ENCODE measurements at regions not wholly inside any gene's neighbourhood (a gene's known extent, or its start where the extent isn't known, plus 50 kb on each side); places are given as distances from the start of the nearest gene placed in this dataset.
"Not testable (repeated sequence)": the region's sequence is repeated elsewhere in the genome, so short reads cannot be mapped to it uniquely, and the experiment has no call there.

DNA sequence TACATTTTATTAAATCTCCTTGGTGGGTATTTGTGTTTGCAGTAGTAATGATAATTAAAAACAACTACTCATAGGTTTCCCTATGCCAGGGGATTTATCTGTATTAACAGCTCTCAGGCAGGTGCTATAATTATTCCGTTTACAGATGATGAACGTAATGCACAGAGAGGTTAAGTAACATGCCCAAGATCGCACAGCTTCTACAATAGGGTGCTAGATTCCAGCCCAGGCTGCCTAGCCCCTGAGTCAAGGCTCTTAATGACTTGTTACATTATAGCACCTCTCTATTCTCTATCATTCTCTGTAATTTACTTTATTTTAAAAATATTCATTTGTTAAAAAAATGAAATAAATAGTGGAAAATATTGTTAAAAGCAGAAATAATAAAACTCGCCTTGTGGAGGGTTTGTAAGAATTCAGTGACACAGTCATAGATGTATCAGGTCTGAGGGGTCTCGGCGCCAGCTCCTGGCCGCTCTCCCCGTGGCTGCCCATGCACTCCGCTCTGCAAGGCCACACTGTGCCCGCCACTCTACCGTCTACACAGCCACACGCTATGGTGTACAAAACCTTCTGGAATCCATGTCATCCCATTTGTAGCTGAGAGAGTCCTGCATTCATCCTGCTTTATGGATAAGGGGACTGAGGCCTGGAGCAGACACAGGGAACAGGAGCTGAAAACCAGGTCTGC lies 562.2 kb downstream of the MATN1 start:
- H3K9me3 Mint-ChIP-seq = no peaks in the 10 kb centered on the region
- ChIA-PET CTCF (no interaction called here), POLR2A (no interaction called here)
- H3K4me3 Mint-ChIP-seq = no peak overlapping the region
- no peak overlapping the region for H3K27ac Mint-ChIP-seq
- peaks cover 13% of the 10 kb centered on the region for H3K27me3 Mint-ChIP-seq
- no peak for DNase-seq
- no peaks in the 10 kb centered on the region for H3K36me3 Mint-ChIP-seq (ENCODE audit: low read depth)
- no peaks in the 10 kb centered on the region for H3K4me1 Mint-ChIP-seq

DNA sequence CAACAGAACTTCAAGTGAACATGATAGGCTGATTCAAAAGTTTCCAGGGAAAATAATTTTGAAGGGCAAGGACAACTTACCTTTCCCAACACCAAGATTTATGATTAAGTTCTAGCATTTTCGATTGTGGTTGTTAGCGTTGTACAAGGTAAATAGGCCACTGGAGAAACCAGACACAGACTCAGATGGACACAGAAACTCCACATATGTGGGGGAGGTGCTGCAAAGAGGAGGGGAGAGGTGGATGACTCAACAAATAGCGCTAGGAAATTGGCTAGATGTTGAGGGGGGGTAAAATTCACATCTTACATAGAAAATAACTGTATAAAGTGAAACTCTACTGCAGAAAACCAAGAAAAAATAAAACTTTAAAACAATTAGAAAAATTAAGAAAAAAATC lies 564.4 kb downstream of the MATN1 start:
- H3K4me1 Mint-ChIP-seq = no peaks in the 10 kb centered on the region
- H3K4me3 Mint-ChIP-seq = no peak overlapping the region
- H3K36me3 Mint-ChIP-seq (ENCODE audit: low read depth) = no peaks in the 10 kb centered on the region
- peaks cover 16% of the 10 kb centered on the region for H3K27me3 Mint-ChIP-seq
- no peaks in the 10 kb centered on the region for H3K9me3 Mint-ChIP-seq
- H3K27ac Mint-ChIP-seq = no peak overlapping the region
- CTCF ChIA-PET = no interaction called here
- POLR2A ChIA-PET = no interaction called here
- no peak for DNase-seq

DNA sequence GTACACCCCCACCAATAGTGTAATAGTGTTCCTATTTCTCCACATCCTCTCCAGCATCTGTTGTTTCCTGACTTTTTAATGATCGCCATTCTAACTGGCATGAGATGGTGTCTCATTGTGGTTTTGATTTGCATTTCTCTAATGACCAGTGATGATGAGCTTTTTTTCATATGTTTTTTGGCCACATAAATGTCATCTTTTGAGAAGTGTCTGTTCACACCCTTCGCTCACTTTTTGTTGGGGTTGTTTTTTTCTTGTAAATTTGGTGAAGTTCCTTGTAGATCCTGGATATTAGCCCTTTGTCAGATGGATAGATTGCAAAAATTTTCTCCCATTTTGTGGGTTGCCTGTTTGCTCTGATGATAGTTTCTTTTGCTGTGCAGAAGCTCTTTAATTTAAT lies 567.7 kb downstream of the MATN1 start:
- H3K36me3 Mint-ChIP-seq (ENCODE audit: low read depth); H3K9me3 Mint-ChIP-seq; H3K4me3 Mint-ChIP-seq; H3K27ac Mint-ChIP-seq; POLR2A ChIA-PET; CTCF ChIA-PET; H3K4me1 Mint-ChIP-seq; DNase-seq: not testable (repeated sequence)
- H3K27me3 Mint-ChIP-seq = peaks cover 16% of the 10 kb centered on the region

DNA sequence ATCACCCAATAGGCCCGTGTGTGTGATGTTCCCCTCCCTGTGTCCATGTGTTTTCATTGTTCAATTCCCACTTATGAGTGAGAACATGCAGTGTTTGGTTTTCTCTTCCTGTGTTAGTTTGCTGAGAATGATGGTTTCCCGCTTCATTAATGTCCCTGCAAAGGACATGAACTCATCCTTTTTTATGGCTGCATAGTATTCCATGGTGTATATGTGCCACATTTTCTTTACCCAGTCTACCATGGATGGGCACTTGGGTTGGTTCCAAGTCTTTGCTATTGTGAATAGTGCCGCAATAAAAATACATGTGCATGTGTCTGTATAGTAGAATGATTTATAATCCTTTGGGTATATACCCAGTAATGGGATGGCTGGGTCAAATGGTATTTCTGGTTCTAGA lies 568.1 kb downstream of the MATN1 start:
- H3K4me1 Mint-ChIP-seq; H3K4me3 Mint-ChIP-seq; H3K36me3 Mint-ChIP-seq (ENCODE audit: low read depth); CTCF ChIA-PET; DNase-seq; H3K27ac Mint-ChIP-seq; POLR2A ChIA-PET; H3K9me3 Mint-ChIP-seq: not testable (repeated sequence)
- H3K27me3 Mint-ChIP-seq = peaks cover 16% of the 10 kb centered on the region

DNA sequence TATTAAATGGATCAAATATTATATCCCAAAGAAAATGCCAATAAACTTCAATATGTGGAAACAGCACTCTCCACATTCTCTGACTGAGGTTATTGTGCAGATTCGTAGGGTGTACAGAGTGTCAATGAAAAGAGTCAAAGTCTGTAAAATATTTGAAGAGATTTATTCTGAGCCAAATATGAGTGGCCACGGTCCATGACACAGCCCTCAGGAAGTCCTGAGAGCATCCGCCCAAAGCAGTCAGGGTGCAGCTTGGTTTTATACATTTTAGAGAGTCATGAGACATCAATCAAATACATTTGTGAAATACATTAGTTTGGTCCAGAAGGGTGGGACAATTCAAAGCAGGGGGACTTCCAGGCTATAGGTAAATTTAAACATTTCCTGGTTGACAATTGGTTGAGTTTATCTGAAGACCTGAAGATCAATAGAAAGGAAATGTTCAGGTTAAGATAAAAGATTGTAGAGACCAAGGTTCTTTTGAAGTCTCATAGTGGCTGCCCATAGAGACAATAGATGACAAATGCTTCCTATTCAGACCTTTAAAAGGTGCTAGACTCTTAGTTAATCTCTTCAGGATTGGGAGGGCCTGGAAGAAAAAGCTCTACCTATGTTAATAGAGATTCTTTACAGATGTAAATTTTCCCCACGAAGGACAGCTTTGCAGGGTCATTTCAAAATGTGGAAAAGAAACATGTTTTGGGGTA lies 569.5 kb downstream of the MATN1 start:
- Mint-ChIP-seq H3K36me3 (ENCODE audit: low read depth) (no peaks in the 10 kb centered on the region), H3K4me3 (no peak overlapping the region), H3K4me1 (no peaks in the 10 kb centered on the region), H3K27ac (no peak overlapping the region), H3K27me3 (peaks cover 14% of the 10 kb centered on the region), H3K9me3 (no peaks in the 10 kb centered on the region)
- ChIA-PET CTCF (no interaction called here), POLR2A (no interaction called here)
- no peak for DNase-seq

DNA sequence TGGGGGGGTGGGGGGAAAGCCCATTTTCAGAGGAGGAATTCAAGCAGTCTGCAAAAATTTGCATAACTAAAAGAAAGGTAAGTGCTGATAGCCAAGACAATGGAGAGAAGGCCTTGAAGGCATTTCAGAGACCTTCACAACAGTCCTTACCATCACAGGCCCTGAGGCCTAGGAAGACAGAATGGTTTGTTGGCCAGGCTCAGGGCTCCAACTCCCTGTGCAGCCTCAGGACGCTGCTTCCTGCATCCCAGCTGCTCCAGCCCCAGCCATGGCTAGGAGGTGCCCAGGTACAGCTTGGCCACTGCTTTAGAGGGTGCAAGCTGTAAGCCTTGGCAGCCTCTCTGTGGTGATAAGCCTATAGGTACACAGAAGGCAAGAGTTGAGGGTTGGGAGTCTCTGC lies 571.6 kb downstream of the MATN1 start:
- DNase-seq = no peak
- no peak overlapping the region for H3K27ac Mint-ChIP-seq
- H3K4me1 Mint-ChIP-seq = no peaks in the 10 kb centered on the region
- CTCF ChIA-PET = no interaction called here
- H3K9me3 Mint-ChIP-seq = no peaks in the 10 kb centered on the region
- POLR2A ChIA-PET = no interaction called here
- no peaks in the 10 kb centered on the region for H3K36me3 Mint-ChIP-seq (ENCODE audit: low read depth)
- no peak overlapping the region for H3K4me3 Mint-ChIP-seq
- peaks cover 7% of the 10 kb centered on the region for H3K27me3 Mint-ChIP-seq

DNA sequence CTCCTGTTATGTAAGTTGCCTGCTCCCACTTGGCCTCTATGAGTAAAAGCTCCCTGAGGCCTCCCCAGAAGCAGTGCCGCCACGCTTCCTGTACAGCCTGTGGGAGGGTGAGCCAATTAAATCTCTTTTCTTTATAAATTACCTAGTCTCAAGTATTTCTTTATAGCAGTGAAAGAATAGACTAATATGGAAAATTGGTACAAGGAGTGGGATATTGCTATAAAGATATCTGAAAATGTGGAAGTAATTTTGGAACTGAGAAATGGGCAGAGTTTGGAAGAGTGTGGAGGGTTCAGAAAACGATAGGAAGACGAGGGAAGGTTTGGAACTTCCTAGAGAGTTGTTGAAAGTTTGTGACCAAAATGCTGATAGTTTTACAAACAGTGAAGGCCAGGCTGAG lies 572.3 kb downstream of the MATN1 start:
- POLR2A ChIA-PET = no interaction called here
- Mint-ChIP-seq H3K4me1 (no peaks in the 10 kb centered on the region), H3K4me3 (no peak overlapping the region), H3K36me3 (ENCODE audit: low read depth) (no peaks in the 10 kb centered on the region), H3K27ac (no peak overlapping the region), H3K9me3 (no peaks in the 10 kb centered on the region), H3K27me3 (peaks cover 3% of the 10 kb centered on the region)
- no peak for DNase-seq
- CTCF ChIA-PET = no interaction called here

DNA sequence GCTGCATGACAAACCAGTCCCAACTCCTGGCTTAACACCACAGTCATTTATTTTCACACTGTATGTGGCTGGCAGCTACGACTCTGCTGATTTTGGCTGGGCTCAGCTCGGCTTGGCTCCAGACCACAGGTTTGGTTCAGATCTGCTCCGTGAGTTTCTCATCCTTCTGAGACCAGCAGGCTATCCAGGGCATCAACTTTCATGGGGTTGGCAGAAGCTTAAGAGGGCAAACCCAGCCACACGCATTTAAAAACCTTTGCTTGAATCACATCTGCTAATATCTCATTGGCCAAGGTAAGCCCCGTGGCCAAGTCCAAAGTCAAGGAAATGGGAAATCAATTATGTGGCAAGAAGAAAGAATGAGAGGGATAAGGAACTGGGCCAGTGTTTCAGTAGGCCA lies 574.2 kb downstream of the MATN1 start:
- ChIA-PET CTCF (no interaction called here), POLR2A (no interaction called here)
- Mint-ChIP-seq H3K4me1 (no peaks in the 10 kb centered on the region), H3K36me3 (ENCODE audit: low read depth) (no peaks in the 10 kb centered on the region), H3K4me3 (no peak overlapping the region), H3K27ac (no peak overlapping the region), H3K27me3 (no peaks in the 10 kb centered on the region), H3K9me3 (peaks cover under 1% of the 10 kb centered on the region)
- no peak for DNase-seq

DNA sequence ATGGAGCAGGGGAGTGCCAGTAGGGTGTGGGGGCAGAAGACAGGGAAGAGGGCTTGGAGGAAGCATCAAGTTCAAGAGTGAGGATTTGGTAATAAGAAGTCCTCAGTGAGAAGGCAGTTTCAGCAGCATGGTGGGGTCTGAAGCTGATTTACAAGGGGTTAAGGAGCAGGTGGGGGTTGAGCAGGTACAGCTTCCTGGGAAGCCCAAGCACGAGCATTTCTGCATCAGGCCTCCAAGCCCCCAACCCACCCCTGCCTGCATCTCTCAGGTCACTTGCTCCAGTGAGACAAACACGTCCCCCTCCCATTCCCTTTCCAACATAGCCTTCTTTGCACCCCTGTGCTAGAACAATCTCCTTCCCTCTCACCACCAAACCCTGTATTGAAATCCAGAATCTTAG lies 574.7 kb downstream of the MATN1 start:
- H3K9me3 Mint-ChIP-seq = peaks cover 3% of the 10 kb centered on the region
- DNase-seq = no peak
- H3K36me3 Mint-ChIP-seq (ENCODE audit: low read depth) = no peaks in the 10 kb centered on the region
- no peaks in the 10 kb centered on the region for H3K4me1 Mint-ChIP-seq
- H3K4me3 Mint-ChIP-seq = no peak overlapping the region
- no peaks in the 10 kb centered on the region for H3K27me3 Mint-ChIP-seq
- ChIA-PET CTCF (no interaction called here), POLR2A (no interaction called here)
- H3K27ac Mint-ChIP-seq = no peak overlapping the region

DNA sequence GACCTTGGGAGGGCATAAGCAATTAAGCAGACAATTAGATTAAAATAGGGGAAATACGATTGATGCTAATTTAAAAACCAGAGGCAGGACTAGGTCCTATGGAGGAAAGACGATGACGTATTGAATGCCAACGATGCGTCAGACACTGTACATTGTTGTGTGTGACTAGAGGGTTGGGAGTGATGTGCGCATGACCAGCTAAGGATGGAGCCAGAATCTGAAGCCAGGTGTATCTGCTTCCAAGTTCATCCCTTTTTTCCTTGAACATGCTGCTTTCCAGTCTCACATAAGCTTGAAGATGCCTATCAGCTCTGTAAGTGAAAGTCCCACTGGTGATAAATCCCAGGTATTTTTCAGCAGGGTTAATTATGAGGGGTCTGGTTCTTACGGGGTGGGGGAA lies 576.2 kb downstream of the MATN1 start:
- POLR2A ChIA-PET = no interaction called here
- Mint-ChIP-seq H3K36me3 (ENCODE audit: low read depth) (no peaks in the 10 kb centered on the region), H3K9me3 (peaks cover 3% of the 10 kb centered on the region), H3K27ac (no peak overlapping the region), H3K4me1 (no peaks in the 10 kb centered on the region), H3K4me3 (no peak overlapping the region), H3K27me3 (no peaks in the 10 kb centered on the region)
- no peak for DNase-seq
- CTCF ChIA-PET = no interaction called here

DNA sequence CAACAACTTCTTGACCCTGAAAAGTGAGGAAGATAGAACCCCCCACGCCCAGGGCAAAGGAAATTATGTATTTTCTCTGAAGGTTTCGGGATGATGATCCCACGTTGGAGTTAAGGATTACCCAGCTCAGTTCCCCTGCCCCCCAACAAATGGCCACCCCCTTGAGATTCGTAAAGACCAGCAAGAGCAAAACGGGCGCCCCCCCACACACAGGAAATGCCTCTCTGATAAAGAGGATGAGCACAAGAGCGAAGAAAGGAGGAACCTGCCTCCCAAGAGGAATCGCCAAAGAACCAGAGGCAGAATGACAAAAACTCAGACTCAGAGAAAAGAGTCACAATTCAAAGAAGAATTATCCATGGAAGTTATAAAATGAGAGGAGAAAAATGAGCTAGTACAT lies 576.9 kb downstream of the MATN1 start:
- CTCF ChIA-PET = no interaction called here
- Mint-ChIP-seq H3K4me3 (no peak overlapping the region), H3K27ac (no peak overlapping the region), H3K27me3 (no peaks in the 10 kb centered on the region), H3K36me3 (ENCODE audit: low read depth) (no peaks in the 10 kb centered on the region), H3K4me1 (no peaks in the 10 kb centered on the region), H3K9me3 (peaks cover 3% of the 10 kb centered on the region)
- POLR2A ChIA-PET = no interaction called here
- no peak for DNase-seq

DNA sequence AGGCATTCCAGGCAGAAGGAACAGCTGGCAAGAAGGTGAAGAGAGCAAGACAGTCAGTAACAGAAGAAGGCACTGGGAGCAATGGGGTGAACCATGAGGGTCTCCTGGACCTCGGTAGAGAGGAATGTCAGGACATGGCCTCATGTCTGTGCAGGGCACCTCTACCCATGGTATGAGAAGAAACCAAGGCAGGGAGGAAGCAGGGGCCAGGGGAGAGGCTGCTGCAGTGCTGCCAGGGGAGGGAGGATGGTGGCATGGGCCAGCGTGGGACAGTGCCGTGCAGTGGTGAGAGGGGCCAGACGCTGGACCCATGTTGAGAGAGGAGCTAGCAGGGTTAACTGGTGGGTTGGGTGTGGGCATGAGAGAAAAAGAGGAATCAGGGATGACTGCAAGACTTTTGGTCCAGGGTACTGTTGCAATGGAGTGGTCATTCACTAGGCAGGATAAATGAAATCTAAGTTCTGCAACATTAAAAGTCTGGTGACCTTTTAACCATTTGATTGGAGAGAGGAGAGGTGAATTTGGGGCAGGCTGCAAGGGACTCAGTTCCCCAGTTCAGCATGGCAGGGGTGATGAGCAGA lies 577.6 kb downstream of the MATN1 start:
- no peak overlapping the region for H3K4me3 Mint-ChIP-seq

DNA sequence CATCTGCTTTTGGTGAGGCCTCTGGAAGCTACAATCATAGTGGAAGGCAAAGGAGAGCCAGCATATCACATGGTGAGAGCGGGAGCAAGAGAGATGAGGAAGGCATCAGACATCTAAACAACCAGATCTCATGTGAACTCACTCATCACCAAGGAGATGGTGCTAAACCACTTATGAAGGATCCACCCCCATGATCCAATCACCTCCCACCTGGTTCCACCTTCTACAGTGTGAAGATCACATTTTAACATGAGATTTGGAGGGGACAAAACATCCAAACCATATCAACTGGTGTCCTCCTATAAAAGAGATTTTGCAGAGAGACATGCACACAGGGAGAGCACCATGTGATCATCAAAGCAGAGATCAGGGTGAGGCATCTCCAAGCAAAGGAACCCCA lies 578.6 kb downstream of the MATN1 start:
- ChIA-PET POLR2A (no interaction called here), CTCF (no interaction called here)
- DNase-seq = no peak
- no peaks in the 10 kb centered on the region for H3K36me3 Mint-ChIP-seq (ENCODE audit: low read depth)
- peaks cover 3% of the 10 kb centered on the region for H3K9me3 Mint-ChIP-seq
- no peak overlapping the region for H3K27ac Mint-ChIP-seq
- no peaks in the 10 kb centered on the region for H3K4me1 Mint-ChIP-seq
- H3K27me3 Mint-ChIP-seq = no peaks in the 10 kb centered on the region
- H3K4me3 Mint-ChIP-seq = no peak overlapping the region

More for the DNA sequence above, 577.6 kb downstream of the MATN1 start:
- no peaks in the 10 kb centered on the region for H3K4me1 Mint-ChIP-seq
- H3K27ac Mint-ChIP-seq = no peak overlapping the region
- peaks cover 3% of the 10 kb centered on the region for H3K9me3 Mint-ChIP-seq
- ChIA-PET POLR2A (no interaction called here), CTCF (no interaction called here)
- no peaks in the 10 kb centered on the region for H3K36me3 Mint-ChIP-seq (ENCODE audit: low read depth)
- no peak for DNase-seq
- H3K27me3 Mint-ChIP-seq = no peaks in the 10 kb centered on the region

DNA sequence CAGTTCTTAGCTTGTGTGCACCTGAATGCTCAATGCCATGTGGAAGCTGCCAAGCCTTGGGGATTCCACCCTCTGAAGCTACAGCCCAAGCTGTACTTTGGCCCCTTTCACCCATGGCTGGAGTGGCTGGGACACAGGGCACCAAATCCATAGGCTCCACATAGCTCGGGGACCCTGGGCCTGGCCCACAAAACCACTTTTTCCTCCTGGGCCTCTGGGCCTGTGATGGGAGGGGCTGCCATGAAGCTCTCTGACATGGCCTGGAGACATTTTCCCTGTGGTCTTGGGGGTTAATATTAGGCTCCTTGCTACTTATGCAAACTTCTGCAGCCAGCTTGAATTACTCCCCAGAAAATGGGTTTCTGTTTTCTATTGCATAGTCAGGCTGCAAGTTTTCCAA lies 579.9 kb downstream of the MATN1 start:
- CTCF ChIA-PET = no interaction called here
- Mint-ChIP-seq H3K4me1 (no peaks in the 10 kb centered on the region), H3K27ac (no peak overlapping the region), H3K36me3 (ENCODE audit: low read depth) (no peaks in the 10 kb centered on the region), H3K27me3 (no peaks in the 10 kb centered on the region), H3K9me3 (peaks cover 3% of the 10 kb centered on the region), H3K4me3 (no peak overlapping the region)
- no peak for DNase-seq
- POLR2A ChIA-PET = no interaction called here
